K562 (cell line): ENCODE measurements at regions not wholly inside any gene's neighbourhood (a gene's known extent, or its start where the extent isn't known, plus 50 kb on each side); places are given as distances from the start of the nearest gene placed in this dataset.

ENCODE experiments used
- EZH2 ChIP-seq: IDR thresholded peaks from 2 replicates; pipeline ENCODE4 v1.6.1; 2012; ENCODE audit warnings: low read depth, mild to moderate bottlenecking, inconsistent platforms, low read length, borderline replicate concordance
- GTF2E2 ChIP-seq: fragments of 200-800 bp; sonication (Bioruptor generic); IDR thresholded peaks from 2 replicates; pipeline ENCODE4 v1.6.1; 2016; ENCODE audit warnings: missing genetic modification characterization, missing compliant biosample characterization
- ILF3 ChIP-seq: fragments of 450-650 bp; IDR thresholded peaks from 2 replicates; pipeline ENCODE4 v1.6.1; 2018; ENCODE audit warnings: antibody characterized with exemption, mild to moderate bottlenecking, moderate library complexity, borderline replicate concordance
- TF ChIP-seq, protein P1 (sequence below), 2 experiments: fragments of 450-650 bp in 1 of 2; sonication (generic) in 1 of 2; formaldehyde crosslinking in 1 of 2; IDR thresholded peaks; 2 replicates each; pipeline versions ENCODE4 v1.7.1 to v1.9.0; 2016 to 2022; ENCODE audit warnings: inconsistent platforms in 1 of 2, mild to moderate bottlenecking in 1 of 2, missing genetic modification reagents in 1 of 2

DNA sequence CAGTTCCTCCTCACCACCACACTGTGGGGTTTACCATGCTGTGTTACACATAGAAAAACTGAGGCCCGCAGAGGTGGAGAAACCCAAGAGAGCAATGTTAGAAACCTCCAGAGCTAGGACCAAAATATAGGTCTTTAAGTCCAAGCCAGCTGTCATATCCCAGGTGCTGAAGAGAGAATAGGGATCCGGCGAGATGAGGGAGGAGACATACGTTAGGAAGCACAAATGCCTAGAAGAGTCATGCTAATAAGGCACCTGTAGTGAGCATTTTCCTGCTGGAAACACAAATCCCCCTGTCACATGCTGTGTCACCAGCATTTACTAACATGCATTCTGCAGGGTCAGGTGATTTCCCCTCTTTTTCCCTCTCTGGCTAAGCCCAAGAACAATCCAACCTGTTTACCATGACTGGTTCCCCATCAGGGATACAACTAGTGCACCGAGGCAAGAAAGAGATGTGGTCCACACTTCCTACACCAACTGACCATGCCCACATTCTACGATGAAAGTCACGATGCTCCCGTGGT lies 168.6 kb upstream of the CAMK1G start (continued):
- TF ChIP-seq, protein P1, sequence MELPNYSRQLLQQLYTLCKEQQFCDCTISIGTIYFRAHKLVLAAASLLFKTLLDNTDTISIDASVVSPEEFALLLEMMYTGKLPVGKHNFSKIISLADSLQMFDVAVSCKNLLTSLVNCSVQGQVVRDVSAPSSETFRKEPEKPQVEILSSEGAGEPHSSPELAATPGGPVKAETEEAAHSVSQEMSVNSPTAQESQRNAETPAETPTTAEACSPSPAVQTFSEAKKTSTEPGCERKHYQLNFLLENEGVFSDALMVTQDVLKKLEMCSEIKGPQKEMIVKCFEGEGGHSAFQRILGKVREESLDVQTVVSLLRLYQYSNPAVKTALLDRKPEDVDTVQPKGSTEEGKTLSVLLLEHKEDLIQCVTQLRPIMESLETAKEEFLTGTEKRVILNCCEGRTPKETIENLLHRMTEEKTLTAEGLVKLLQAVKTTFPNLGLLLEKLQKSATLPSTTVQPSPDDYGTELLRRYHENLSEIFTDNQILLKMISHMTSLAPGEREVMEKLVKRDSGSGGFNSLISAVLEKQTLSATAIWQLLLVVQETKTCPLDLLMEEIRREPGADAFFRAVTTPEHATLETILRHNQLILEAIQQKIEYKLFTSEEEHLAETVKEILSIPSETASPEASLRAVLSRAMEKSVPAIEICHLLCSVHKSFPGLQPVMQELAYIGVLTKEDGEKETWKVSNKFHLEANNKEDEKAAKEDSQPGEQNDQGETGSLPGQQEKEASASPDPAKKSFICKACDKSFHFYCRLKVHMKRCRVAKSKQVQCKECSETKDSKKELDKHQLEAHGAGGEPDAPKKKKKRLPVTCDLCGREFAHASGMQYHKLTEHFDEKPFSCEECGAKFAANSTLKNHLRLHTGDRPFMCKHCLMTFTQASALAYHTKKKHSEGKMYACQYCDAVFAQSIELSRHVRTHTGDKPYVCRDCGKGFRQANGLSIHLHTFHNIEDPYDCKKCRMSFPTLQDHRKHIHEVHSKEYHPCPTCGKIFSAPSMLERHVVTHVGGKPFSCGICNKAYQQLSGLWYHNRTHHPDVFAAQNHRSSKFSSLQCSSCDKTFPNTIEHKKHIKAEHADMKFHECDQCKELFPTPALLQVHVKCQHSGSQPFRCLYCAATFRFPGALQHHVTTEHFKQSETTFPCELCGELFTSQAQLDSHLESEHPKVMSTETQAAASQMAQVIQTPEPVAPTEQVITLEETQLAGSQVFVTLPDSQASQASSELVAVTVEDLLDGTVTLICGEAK (IDR thresholded peaks at IDR 0.05) = no peak
- TF ChIP-seq, protein P1 (CRISPR knock-in tag; IDR thresholded peaks at IDR 0.05) = no peak
- no peak for TF ChIP-seq EZH2
- TF ChIP-seq ILF3 = no peak
- no peak for TF ChIP-seq GTF2E2 (tag)
